ENCODE measurements at regions not wholly inside any gene's neighbourhood (a gene's known extent, or its start where the extent isn't known, plus 50 kb on each side); places are given as distances from the start of the nearest gene placed in this dataset.

GRCh38 chr7:46522354-46522906, 601.4 kb upstream of the IGFBP3 start:
- CTCF ChIA-PET: no interaction called here
- no peak overlapping the region for H3K27ac Mint-ChIP-seq

GRCh38 chr7:46518713-46519112, 597.6 kb upstream of the IGFBP3 start:
- Mint-ChIP-seq H3K36me3 (ENCODE audit: low read depth) (no peaks in the 10 kb centered on the region), H3K27me3 (no peaks in the 10 kb centered on the region), H3K9me3 (peaks cover 6% of the 10 kb centered on the region), H3K4me1 (ENCODE audit: low read depth) (no peaks in the 10 kb centered on the region), H3K4me3 (no peak overlapping the region), H3K27ac (no peak overlapping the region)
- intact Hi-C loops (cut with micrococcal nuclease): no loop called here
- no peak for ATAC-seq
- DNase-seq: no peak
- POLR2A ChIA-PET: no interaction called here
- TF ChIP-seq CTCF (IDR thresholded peaks at IDR 0.05): no peak
- CTCF ChIA-PET: no interaction called here

More at GRCh38 chr7:46522354-46522906, 601.4 kb upstream of the IGFBP3 start:
- Mint-ChIP-seq H3K4me1 (ENCODE audit: low read depth) (no peaks in the 10 kb centered on the region), H3K27me3 (no peaks in the 10 kb centered on the region), H3K9me3 (peaks cover 10% of the 10 kb centered on the region), H3K36me3 (ENCODE audit: low read depth) (no peaks in the 10 kb centered on the region), H3K4me3 (no peak overlapping the region)
- DNase-seq: no peak
- ATAC-seq: no peak
- POLR2A ChIA-PET: no interaction called here
- no peak for TF ChIP-seq CTCF (IDR thresholded peaks at IDR 0.05)
- intact Hi-C loops (cut with micrococcal nuclease): no loop called here

GRCh38 chr7:46515844-46516590, 594.9 kb upstream of the IGFBP3 start:
- POLR2A ChIA-PET: no interaction called here
- Mint-ChIP-seq H3K4me1 (ENCODE audit: low read depth) (no peaks in the 10 kb centered on the region), H3K4me3 (no peak overlapping the region), H3K27me3 (no peaks in the 10 kb centered on the region), H3K9me3 (peaks cover 2% of the 10 kb centered on the region), H3K36me3 (ENCODE audit: low read depth) (no peaks in the 10 kb centered on the region), H3K27ac (no peak overlapping the region)
- CTCF ChIA-PET: no interaction called here
- DNase-seq (no peak), ATAC-seq (no peak)
- TF ChIP-seq CTCF (IDR thresholded peaks at IDR 0.05): no peak
- intact Hi-C loops (cut with micrococcal nuclease): no loop called here

GRCh38 chr7:46513447-46513848, 592.4 kb upstream of the IGFBP3 start:
- no peak for DNase-seq
- ChIA-PET CTCF (no interaction called here), POLR2A (no interaction called here)
- H3K27ac Mint-ChIP-seq: no peak overlapping the region
- no peak overlapping the region for H3K4me3 Mint-ChIP-seq
- ATAC-seq: no peak
- H3K36me3 Mint-ChIP-seq (ENCODE audit: low read depth): no peaks in the 10 kb centered on the region
- no peaks in the 10 kb centered on the region for H3K4me1 Mint-ChIP-seq (ENCODE audit: low read depth)
- no peaks in the 10 kb centered on the region for H3K27me3 Mint-ChIP-seq
- no peak for TF ChIP-seq CTCF (IDR thresholded peaks at IDR 0.05)
- intact Hi-C loops (cut with micrococcal nuclease): no loop called here
- H3K9me3 Mint-ChIP-seq: peaks cover 2% of the 10 kb centered on the region

GRCh38 chr7:46512891-46513413, 591.9 kb upstream of the IGFBP3 start:
- ChIA-PET POLR2A (no interaction called here), CTCF (no interaction called here)
- Mint-ChIP-seq H3K27ac (no peak overlapping the region), H3K9me3 (peaks cover 2% of the 10 kb centered on the region), H3K4me1 (ENCODE audit: low read depth) (no peaks in the 10 kb centered on the region), H3K4me3 (no peak overlapping the region), H3K27me3 (no peaks in the 10 kb centered on the region), H3K36me3 (ENCODE audit: low read depth) (no peaks in the 10 kb centered on the region)
- intact Hi-C loops (cut with micrococcal nuclease): no loop called here
- TF ChIP-seq CTCF (IDR thresholded peaks at IDR 0.05): no peak
- no peak for ATAC-seq
- DNase-seq: no peak
